Fibroblast of villous mesenchyme (primary cell): ENCODE measurements at regions not wholly inside any gene's neighbourhood (a gene's known extent, or its start where the extent isn't known, plus 50 kb on each side); places are given as distances from the start of the nearest gene placed in this dataset.
"Not testable (repeated sequence)": the region's sequence is repeated elsewhere in the genome, so short reads cannot be mapped to it uniquely, and the experiment has no call there.

Experiments
- DNase-seq: peaks from one replicate; pipeline ENCODE4 v3.0.0-alpha.2; 2010; ENCODE audit warnings: low read depth
- H3K4me3 ChIP-seq: 2 replicates; pipeline ENCODE4 v1.5.1; 2011; ENCODE audit warnings: low read depth, mild to moderate bottlenecking, low read length
- CTCF ChIP-seq: IDR thresholded peaks from 2 replicates; pipeline ENCODE4 v1.5.1; 2012; ENCODE audit warnings: low read depth, mild to moderate bottlenecking, low read length; ENCODE audit not compliant: insufficient read depth

GRCh38 chr9:129544761-129545160 is 76.1 kb downstream of the C9orf50 start:
- TF ChIP-seq CTCF: no peak
- H3K4me3 ChIP-seq: no peak overlapping the region
- DNase-seq: no peak

DNA sequence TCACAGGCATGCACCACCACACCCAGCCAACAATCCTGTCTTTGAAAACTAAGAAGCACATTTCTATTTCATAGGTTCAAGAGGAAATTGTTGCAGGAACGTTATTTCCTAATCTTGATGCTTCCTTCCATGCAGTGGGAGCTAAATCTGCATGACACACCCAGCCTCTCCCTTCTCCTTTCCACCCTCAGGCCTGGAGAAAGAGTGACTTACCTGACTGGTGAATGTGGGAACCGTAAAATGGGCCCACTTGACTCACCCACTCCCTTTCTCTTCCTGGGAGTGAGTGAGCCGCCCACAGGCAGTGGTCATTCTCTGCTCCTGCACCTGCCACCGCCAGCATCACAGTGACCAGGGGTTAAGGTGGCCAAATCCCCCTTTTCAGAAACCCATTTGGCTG is 78.2 kb downstream of the C9orf50 start:
- no peak for DNase-seq
- no peak overlapping the region for H3K4me3 ChIP-seq
- no peak for TF ChIP-seq CTCF

- no peak for TF ChIP-seq CTCF
- no peak for DNase-seq
- no peak overlapping the region for H3K4me3 ChIP-seq
Observed at GRCh38 chr9:129541270-129541669, 79.6 kb downstream of the C9orf50 start.

GRCh38 chr9:129539446-129539845 is 81.5 kb downstream of the C9orf50 start:
- H3K4me3 ChIP-seq: no peak overlapping the region
- DNase-seq: no peak
- no peak for TF ChIP-seq CTCF

GRCh38 chr9:129531860-129532402 is 89.0 kb downstream of the C9orf50 start:
- DNase-seq: not testable (repeated sequence)

DNA sequence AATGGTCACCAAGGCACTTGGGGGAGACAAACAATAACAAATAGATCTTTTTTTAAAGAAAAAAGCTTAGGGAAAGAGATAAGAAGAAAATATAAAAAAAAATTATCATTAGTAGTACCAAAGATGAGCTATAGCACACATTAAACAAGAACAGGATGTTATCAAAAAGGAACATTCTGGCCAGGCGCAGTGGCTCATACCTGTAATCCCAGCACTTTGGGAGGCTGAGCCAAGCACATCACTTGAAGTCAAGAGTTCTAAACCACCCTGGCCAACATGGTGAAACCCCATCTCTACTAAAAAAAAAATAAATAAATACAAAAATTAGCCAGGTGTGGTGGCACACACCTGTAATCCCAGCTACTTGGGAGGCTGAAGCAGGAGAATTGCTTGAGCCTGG is 92.9 kb downstream of the C9orf50 start:
- H3K4me3 ChIP-seq, DNase-seq: not testable (repeated sequence)

More at GRCh38 chr9:129531860-129532402, 89.0 kb downstream of the C9orf50 start:
- not testable (repeated sequence) for H3K4me3 ChIP-seq

DNA sequence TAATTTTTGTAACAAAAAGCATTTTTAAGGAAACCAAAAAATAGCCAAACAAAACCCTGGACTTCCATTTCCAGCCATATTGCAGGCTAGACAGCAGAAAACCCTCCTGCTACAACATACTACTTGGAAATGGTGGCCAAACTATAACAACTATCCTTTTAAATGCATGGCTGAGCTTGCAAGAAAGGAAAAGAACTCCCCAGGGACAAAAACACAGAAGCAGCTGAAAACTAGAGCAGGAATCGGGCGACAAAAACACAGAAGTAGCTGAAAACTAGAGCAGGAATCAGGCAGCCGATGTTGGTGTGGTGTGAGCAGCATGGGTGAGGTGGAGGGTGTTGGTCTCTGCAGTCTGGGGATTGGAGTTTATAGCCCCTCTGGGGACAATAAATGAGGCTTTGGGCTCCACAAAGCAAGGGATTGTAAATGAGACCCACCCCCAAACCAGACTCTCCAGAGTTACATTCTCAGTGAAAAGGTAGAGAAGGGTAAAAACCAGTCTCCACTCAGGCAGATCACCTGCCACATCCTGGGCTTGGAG is 95.2 kb downstream of the C9orf50 start:
- TF ChIP-seq CTCF: no peak
- no peak for DNase-seq
- no peak overlapping the region for H3K4me3 ChIP-seq

- no peak for DNase-seq
- no peak for TF ChIP-seq CTCF
- no peak overlapping the region for H3K4me3 ChIP-seq
Observed at GRCh38 chr9:129524582-129525270, 96.2 kb downstream of the C9orf50 start.
